OCI-LY7 (cell line): ENCODE measurements at regions not wholly inside any gene's neighbourhood (a gene's known extent, or its start where the extent isn't known, plus 50 kb on each side); places are given as distances from the start of the nearest gene placed in this dataset.

Experiments
- EZH2phosphoT487 ChIP-seq: fragments of 200-600 bp; sonication (generic); IDR thresholded peaks from 2 replicates; pipeline ENCODE4 v1.6.1; 2018; ENCODE audit warnings: low read depth, borderline replicate concordance, mild to moderate bottlenecking, mixed run types, antibody characterized with exemption, low read length, moderate library complexity, mixed read lengths
- TF ChIP-seq, protein P1 (sequence below): fragments of 200-600 bp; sonication (generic); conservative IDR thresholded peaks from 2 replicates; pipeline ENCODE4 v1.5.1; 2014; ENCODE audit warnings: mild to moderate bottlenecking, antibody characterized with exemption, low read length, moderate library complexity, mixed read lengths

- no peak for TF ChIP-seq EZH2phosphoT487
- TF ChIP-seq, protein P1, sequence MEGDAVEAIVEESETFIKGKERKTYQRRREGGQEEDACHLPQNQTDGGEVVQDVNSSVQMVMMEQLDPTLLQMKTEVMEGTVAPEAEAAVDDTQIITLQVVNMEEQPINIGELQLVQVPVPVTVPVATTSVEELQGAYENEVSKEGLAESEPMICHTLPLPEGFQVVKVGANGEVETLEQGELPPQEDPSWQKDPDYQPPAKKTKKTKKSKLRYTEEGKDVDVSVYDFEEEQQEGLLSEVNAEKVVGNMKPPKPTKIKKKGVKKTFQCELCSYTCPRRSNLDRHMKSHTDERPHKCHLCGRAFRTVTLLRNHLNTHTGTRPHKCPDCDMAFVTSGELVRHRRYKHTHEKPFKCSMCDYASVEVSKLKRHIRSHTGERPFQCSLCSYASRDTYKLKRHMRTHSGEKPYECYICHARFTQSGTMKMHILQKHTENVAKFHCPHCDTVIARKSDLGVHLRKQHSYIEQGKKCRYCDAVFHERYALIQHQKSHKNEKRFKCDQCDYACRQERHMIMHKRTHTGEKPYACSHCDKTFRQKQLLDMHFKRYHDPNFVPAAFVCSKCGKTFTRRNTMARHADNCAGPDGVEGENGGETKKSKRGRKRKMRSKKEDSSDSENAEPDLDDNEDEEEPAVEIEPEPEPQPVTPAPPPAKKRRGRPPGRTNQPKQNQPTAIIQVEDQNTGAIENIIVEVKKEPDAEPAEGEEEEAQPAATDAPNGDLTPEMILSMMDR = no peak
Measured at GRCh38 chr10:111532139-111532538, 455.3 kb downstream of the ADRA2A start.
